SK-N-MC (cell line): ENCODE measurements at regions not wholly inside any gene's neighbourhood (a gene's known extent, or its start where the extent isn't known, plus 50 kb on each side); places are given as distances from the start of the nearest gene placed in this dataset.

Experiments
- EZH2 ChIP-seq: fragments of 200-600 bp; sonication (generic); IDR thresholded peaks from one replicate; pipeline ENCODE4 v1.6.1; 2017; ENCODE audit warnings: antibody characterized with exemption
- FOXP2 ChIP-seq: optimal IDR thresholded peaks from 2 replicates; pipeline ENCODE3; 2011; ENCODE audit warnings: mild to moderate bottlenecking, moderate library complexity; ENCODE audit not compliant: insufficient read depth; ENCODE audit errors: extremely low read length, control extremely low read depth
- POLR2AphosphoS5 ChIP-seq: IDR thresholded peaks from 2 replicates; pipeline ENCODE4 v1.6.1; 2012; ENCODE audit warnings: mild to moderate bottlenecking, low read depth, low read length, borderline replicate concordance

GRCh38 chr9:18063856-18064390 lies 410.0 kb upstream of the ADAMTSL1 start:
- TF ChIP-seq POLR2AphosphoS5 (no peak), EZH2 (no peak), FOXP2 (no peak)
